HK-2 (cell line): ENCODE measurements at regions not wholly inside any gene's neighbourhood (a gene's known extent, or its start where the extent isn't known, plus 50 kb on each side); places are given as distances from the start of the nearest gene placed in this dataset.
"Not testable (repeated sequence)": the region's sequence is repeated elsewhere in the genome, so short reads cannot be mapped to it uniquely, and the experiment has no call there.

ENCODE experiments used
- DNase-seq: peaks from one replicate; pipeline ENCODE4 v3.0.0-alpha.2; 2018; ENCODE audit not compliant: unreplicated experiment

GRCh38 chr20:12942123-12942522, 66.6 kb upstream of the SPTLC3 start:
- no peak for DNase-seq

GRCh38 chr20:12946789-12947188, 62.0 kb upstream of the SPTLC3 start:
- DNase-seq, result no peak

- no peak for DNase-seq
Observed at GRCh38 chr20:12947691-12948090, 61.1 kb upstream of the SPTLC3 start.

GRCh38 chr20:12949429-12949980, 59.3 kb upstream of the SPTLC3 start:
- no peak for DNase-seq

GRCh38 chr20:12954254-12954653, 54.5 kb upstream of the SPTLC3 start:
- DNase-seq, result not testable (repeated sequence)

GRCh38 chr20:12955611-12956010, 53.2 kb upstream of the SPTLC3 start:
- DNase-seq, result no peak

- DNase-seq, result no peak
Observed at GRCh38 chr20:12956303-12956702, 52.5 kb upstream of the SPTLC3 start.

- DNase-seq, result no peak
Observed at GRCh38 chr20:12957968-12958367, 50.8 kb upstream of the SPTLC3 start.
